GM18499 (cell line): ENCODE measurements at regions not wholly inside any gene's neighbourhood (a gene's known extent, or its start where the extent isn't known, plus 50 kb on each side); places are given as distances from the start of the nearest gene placed in this dataset.
"Not testable (repeated sequence)": the region's sequence is repeated elsewhere in the genome, so short reads cannot be mapped to it uniquely, and the experiment has no call there.

Experiments used
- ATAC-seq: cut with Tn5 transposase; IDR thresholded peaks from one replicate; pipeline ENCODE4 v1.9.1; 2021; ENCODE audit warnings: moderate number of reproducible peaks; ENCODE audit not compliant: insufficient read depth, unreplicated experiment

- ATAC-seq, result no peak
Observed at GRCh38 chr15:93358166-93359059, 269.4 kb upstream of the RGMA start.

- ATAC-seq, result no peak
Observed at GRCh38 chr15:93348711-93349545, 259.9 kb upstream of the RGMA start.

GRCh38 chr15:93347986-93348385, 259.0 kb upstream of the RGMA start:
- ATAC-seq, result no peak

GRCh38 chr15:93345981-93346380, 257.0 kb upstream of the RGMA start:
- no peak for ATAC-seq

- not testable (repeated sequence) for ATAC-seq
Observed at GRCh38 chr15:93343402-93343801, 254.4 kb upstream of the RGMA start.

- no peak for ATAC-seq
Observed at GRCh38 chr15:93341164-93341563, 252.2 kb upstream of the RGMA start.

GRCh38 chr15:93340406-93340805, 251.4 kb upstream of the RGMA start:
- ATAC-seq, result no peak

- ATAC-seq, result no peak
Observed at GRCh38 chr15:93333796-93334195, 244.8 kb upstream of the RGMA start.

- not testable (repeated sequence) for ATAC-seq
Observed at GRCh38 chr15:93333126-93333525, 244.1 kb upstream of the RGMA start.

- ATAC-seq, result no peak
Observed at GRCh38 chr15:93332168-93332553, 243.2 kb upstream of the RGMA start.

- ATAC-seq, result no peak
Observed at GRCh38 chr15:93331545-93332167, 242.6 kb upstream of the RGMA start.

- no peak for ATAC-seq
Observed at GRCh38 chr15:93330912-93331544, 242.0 kb upstream of the RGMA start.

GRCh38 chr15:93327364-93327763, 238.4 kb upstream of the RGMA start:
- ATAC-seq, result no peak

GRCh38 chr15:93324186-93324975, 235.4 kb upstream of the RGMA start:
- ATAC-seq, result no peak

GRCh38 chr15:93321881-93322282, 232.9 kb upstream of the RGMA start:
- no peak for ATAC-seq

GRCh38 chr15:93319121-93319814, 230.3 kb upstream of the RGMA start:
- no peak for ATAC-seq

- ATAC-seq, result no peak
Observed at GRCh38 chr15:93317772-93318171, 228.8 kb upstream of the RGMA start.

GRCh38 chr15:93314245-93314644, 225.2 kb upstream of the RGMA start:
- ATAC-seq, result no peak

- ATAC-seq, result no peak
Observed at GRCh38 chr15:93312891-93313486, 224.0 kb upstream of the RGMA start.
